Loucy (cell line): ENCODE measurements at regions not wholly inside any gene's neighbourhood (a gene's known extent, or its start where the extent isn't known, plus 50 kb on each side); places are given as distances from the start of the nearest gene placed in this dataset.
"Not testable (repeated sequence)": the region's sequence is repeated elsewhere in the genome, so short reads cannot be mapped to it uniquely, and the experiment has no call there.

Source experiments
- H2AFZ ChIP-seq: fragments of 200-600 bp; sonication (generic); 2 replicates; pipeline ENCODE4 v1.6.0; 2016; ENCODE audit warnings: antibody characterized with exemption, mild to moderate bottlenecking, low read length, moderate library complexity
- H3F3A ChIP-seq: fragments of 200-600 bp; 2 replicates; pipeline ENCODE4 v1.6.0; 2016; ENCODE audit warnings: antibody characterized with exemption, low read depth, mild to moderate bottlenecking
- H3K27me3 ChIP-seq: fragments of 200-600 bp; sonication (generic); 2 replicates; pipeline ENCODE4 v1.6.1; 2014; ENCODE audit warnings: low read length, mild to moderate bottlenecking; ENCODE audit not compliant: insufficient read depth, poor library complexity, severe bottlenecking
- H3K36me3 ChIP-seq: fragments of 200-600 bp; sonication (generic); 2 replicates; pipeline ENCODE4 v1.6.1; 2016; ENCODE audit warnings: low read length; ENCODE audit not compliant: insufficient read depth
- H3K4me1 ChIP-seq: fragments of 200-600 bp; sonication (generic); 2 replicates; pipeline ENCODE4 v1.5.1; 2014; ENCODE audit warnings: low read length, mild to moderate bottlenecking; ENCODE audit not compliant: insufficient read depth, poor library complexity, severe bottlenecking
- H3K4me2 ChIP-seq: fragments of 200-600 bp; sonication (generic); 2 replicates; pipeline ENCODE4 v1.6.0; 2014; ENCODE audit warnings: antibody characterized with exemption, low read length, low read depth, mild to moderate bottlenecking; ENCODE audit not compliant: poor library complexity, severe bottlenecking
- H3K4me3 ChIP-seq: fragments of 200-600 bp; sonication (generic); 2 replicates; pipeline ENCODE4 v1.5.1; 2014; ENCODE audit warnings: low read length, mild to moderate bottlenecking, mixed read lengths; ENCODE audit not compliant: poor library complexity, severe bottlenecking
- H3K79me2 ChIP-seq: fragments of 200-600 bp; sonication (generic); 2 replicates; pipeline ENCODE4 v1.6.1; 2014; ENCODE audit warnings: low read length; ENCODE audit not compliant: insufficient read depth
- H3K9ac ChIP-seq: fragments of 200-600 bp; sonication (generic); 2 replicates; pipeline ENCODE4 v1.6.0; 2014; ENCODE audit warnings: mild to moderate bottlenecking, low read depth, low read length, moderate library complexity; ENCODE audit not compliant: poor library complexity, severe bottlenecking
- H3K9me2 ChIP-seq: fragments of 200-600 bp; sonication (generic); replicated peaks from 2 replicates; pipeline ENCODE4 v1.6.1; 2016; ENCODE audit warnings: low read depth, low read length, mixed read lengths
- H3K9me3 ChIP-seq: fragments of 200-600 bp; sonication (generic); 2 replicates; pipeline ENCODE4 v1.6.1; 2014; ENCODE audit warnings: mild to moderate bottlenecking, antibody characterized with exemption, low read length, low read depth; ENCODE audit not compliant: insufficient read depth
- H4K20me1 ChIP-seq: fragments of 200-600 bp; sonication (generic); 2 replicates; pipeline ENCODE4 v1.6.0; 2014; ENCODE audit warnings: antibody characterized with exemption, low read length, mild to moderate bottlenecking; ENCODE audit not compliant: insufficient read depth, poor library complexity, severe bottlenecking
- EZH2phosphoT487 ChIP-seq: fragments of 200-600 bp; IDR thresholded peaks from 2 replicates; pipeline ENCODE4 v1.6.1; 2018; ENCODE audit warnings: antibody characterized with exemption, mild to moderate bottlenecking, moderate library complexity, borderline replicate concordance
- TF ChIP-seq, protein P1 (sequence below): fragments of 200-600 bp; sonication (generic); conservative IDR thresholded peaks from 2 replicates; pipeline ENCODE4 v1.5.1; 2014; ENCODE audit warnings: mild to moderate bottlenecking, antibody characterized with exemption, low read length

DNA sequence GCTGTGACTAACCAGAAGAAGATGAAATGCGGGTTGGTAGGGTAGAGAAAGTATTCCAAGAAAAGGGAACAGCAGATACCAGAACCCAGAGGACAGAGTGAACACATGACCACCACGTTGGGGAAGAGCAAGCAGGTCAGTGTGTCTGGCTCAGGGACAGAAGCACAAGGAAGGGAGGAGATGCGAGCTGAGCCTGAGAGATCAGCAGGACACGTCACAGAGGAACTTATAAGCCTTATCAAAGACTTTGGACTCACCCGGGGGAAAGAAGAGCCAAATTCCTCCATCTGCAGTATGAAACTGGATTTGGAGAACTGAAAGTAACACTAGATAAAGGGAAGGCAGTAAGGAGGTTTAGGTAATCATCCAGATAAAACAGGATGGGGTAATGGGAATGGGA lies 232.1 kb upstream of the NPVF start:
- Histone ChIP-seq H3K4me1 (no peaks in the 10 kb centered on the region), H3K4me2 (no peak overlapping the region), H3K27me3 (no peaks in the 10 kb centered on the region), H3K9me3 (no peaks in the 10 kb centered on the region), H3F3A (no peaks in the 10 kb centered on the region), H3K79me2 (no peaks in the 10 kb centered on the region), H3K4me3 (no peak overlapping the region), H2AFZ (no peak overlapping the region), H3K9ac (no peak overlapping the region), H3K36me3 (no peaks in the 10 kb centered on the region), H3K9me2 (no peaks in the 10 kb centered on the region), H4K20me1 (no peaks in the 10 kb centered on the region)
- no peak for TF ChIP-seq EZH2phosphoT487
- TF ChIP-seq, protein P1, sequence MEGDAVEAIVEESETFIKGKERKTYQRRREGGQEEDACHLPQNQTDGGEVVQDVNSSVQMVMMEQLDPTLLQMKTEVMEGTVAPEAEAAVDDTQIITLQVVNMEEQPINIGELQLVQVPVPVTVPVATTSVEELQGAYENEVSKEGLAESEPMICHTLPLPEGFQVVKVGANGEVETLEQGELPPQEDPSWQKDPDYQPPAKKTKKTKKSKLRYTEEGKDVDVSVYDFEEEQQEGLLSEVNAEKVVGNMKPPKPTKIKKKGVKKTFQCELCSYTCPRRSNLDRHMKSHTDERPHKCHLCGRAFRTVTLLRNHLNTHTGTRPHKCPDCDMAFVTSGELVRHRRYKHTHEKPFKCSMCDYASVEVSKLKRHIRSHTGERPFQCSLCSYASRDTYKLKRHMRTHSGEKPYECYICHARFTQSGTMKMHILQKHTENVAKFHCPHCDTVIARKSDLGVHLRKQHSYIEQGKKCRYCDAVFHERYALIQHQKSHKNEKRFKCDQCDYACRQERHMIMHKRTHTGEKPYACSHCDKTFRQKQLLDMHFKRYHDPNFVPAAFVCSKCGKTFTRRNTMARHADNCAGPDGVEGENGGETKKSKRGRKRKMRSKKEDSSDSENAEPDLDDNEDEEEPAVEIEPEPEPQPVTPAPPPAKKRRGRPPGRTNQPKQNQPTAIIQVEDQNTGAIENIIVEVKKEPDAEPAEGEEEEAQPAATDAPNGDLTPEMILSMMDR = no peak

DNA sequence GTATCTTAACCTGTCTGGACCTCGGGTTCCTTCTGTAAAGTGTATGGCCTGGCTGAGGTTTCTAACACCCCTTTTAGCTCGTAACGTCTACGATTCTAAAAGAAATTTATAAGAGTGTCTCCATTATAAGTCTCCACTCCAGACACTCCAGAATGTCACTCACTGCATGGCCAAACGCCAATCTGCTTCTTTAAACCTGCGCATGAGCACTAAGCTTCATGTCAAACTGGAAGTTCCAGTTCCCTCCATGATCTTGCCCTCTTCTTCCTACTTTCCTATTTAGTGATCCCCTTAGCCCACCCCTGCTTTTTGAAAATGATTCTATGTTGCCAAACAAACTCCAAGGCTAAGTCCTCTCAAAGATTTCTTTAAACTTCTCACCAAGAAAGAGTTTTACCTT lies 241.4 kb upstream of the NPVF start:
- no peaks in the 10 kb centered on the region for H3F3A ChIP-seq
- no peaks in the 10 kb centered on the region for H3K27me3 ChIP-seq
- H3K4me2 ChIP-seq = no peak overlapping the region
- no peak overlapping the region for H3K9ac ChIP-seq
- H3K79me2 ChIP-seq = no peaks in the 10 kb centered on the region
- no peaks in the 10 kb centered on the region for H3K4me1 ChIP-seq
- H3K9me2 ChIP-seq = no peaks in the 10 kb centered on the region
- H4K20me1 ChIP-seq = no peaks in the 10 kb centered on the region
- no peaks in the 10 kb centered on the region for H3K36me3 ChIP-seq
- TF ChIP-seq EZH2phosphoT487 = no peak
- TF ChIP-seq, protein P1 = no peak
- no peak overlapping the region for H2AFZ ChIP-seq
- no peak overlapping the region for H3K4me3 ChIP-seq
- no peaks in the 10 kb centered on the region for H3K9me3 ChIP-seq

DNA sequence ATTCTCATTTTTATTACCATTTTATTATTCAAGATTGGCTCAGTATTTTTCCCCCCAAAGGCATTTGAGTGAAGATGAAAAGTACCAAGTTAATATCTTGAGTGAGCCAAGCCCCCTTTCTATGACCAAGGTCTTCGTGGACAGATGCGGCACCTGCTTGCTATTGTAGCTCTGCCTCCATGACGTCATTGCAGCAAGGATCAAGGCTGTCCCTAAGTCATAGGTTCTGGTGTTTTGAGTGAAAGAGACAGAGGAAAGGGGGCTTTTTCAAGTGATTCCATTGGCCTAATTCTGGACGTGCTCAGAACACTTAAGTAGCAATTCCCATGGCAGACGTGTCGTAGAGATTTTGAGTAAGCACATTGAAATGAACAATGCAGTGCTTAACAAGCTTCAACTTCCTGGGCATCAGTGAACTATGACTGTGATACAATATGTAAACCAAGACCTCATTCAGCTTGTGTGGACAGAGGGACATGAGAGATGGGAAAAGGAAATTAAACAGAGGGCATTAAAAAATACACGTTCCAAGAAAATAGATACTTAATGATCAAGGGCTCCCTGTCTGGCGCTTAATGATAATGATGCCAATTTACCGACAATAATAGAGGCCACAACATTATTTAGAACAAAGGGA lies 248.7 kb upstream of the NPVF start:
- no peak overlapping the region for H2AFZ ChIP-seq
- no peak overlapping the region for H3K9ac ChIP-seq
- H3K9me3 ChIP-seq = no peaks in the 10 kb centered on the region

DNA sequence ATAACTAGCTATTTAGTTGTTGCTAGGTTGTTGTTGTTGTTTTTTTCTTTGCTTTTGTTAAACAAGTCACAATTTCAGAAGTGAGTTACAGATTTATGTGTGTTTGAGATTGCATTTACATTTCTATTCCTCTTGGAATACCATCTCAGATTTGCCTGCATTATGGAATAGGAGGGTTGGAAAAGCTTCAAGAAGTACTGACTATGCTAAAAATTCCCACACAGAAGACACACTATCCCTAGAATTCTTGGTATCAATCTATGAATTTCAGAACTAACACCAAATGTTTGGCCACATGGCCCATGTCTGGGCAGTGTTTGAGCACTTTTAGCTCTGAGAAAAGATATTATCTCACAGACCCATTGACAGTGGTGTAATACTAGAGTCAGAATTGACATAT lies 249.9 kb upstream of the NPVF start:
- H3K4me1 ChIP-seq, H3K27me3 ChIP-seq, H3F3A ChIP-seq, H4K20me1 ChIP-seq, H2AFZ ChIP-seq, H3K4me2 ChIP-seq, H3K79me2 ChIP-seq, H3K36me3 ChIP-seq, H3K9ac ChIP-seq, H3K4me3 ChIP-seq, H3K9me2 ChIP-seq, H3K9me3 ChIP-seq: not testable (repeated sequence)

More for the DNA sequence above, 248.7 kb upstream of the NPVF start:
- no peak overlapping the region for H3K4me3 ChIP-seq
- H3F3A ChIP-seq = no peaks in the 10 kb centered on the region
- H3K79me2 ChIP-seq = no peaks in the 10 kb centered on the region
- no peaks in the 10 kb centered on the region for H4K20me1 ChIP-seq
- H3K36me3 ChIP-seq = no peaks in the 10 kb centered on the region
- TF ChIP-seq, protein P1 = no peak
- no peak for TF ChIP-seq EZH2phosphoT487
- H3K27me3 ChIP-seq = no peaks in the 10 kb centered on the region
- no peaks in the 10 kb centered on the region for H3K4me1 ChIP-seq
- H3K9me2 ChIP-seq = no peaks in the 10 kb centered on the region
- H3K4me2 ChIP-seq = no peak overlapping the region
